ENCODE measurements at regions not wholly inside any gene's neighbourhood (a gene's known extent, or its start where the extent isn't known, plus 50 kb on each side); places are given as distances from the start of the nearest gene placed in this dataset.

DNA sequence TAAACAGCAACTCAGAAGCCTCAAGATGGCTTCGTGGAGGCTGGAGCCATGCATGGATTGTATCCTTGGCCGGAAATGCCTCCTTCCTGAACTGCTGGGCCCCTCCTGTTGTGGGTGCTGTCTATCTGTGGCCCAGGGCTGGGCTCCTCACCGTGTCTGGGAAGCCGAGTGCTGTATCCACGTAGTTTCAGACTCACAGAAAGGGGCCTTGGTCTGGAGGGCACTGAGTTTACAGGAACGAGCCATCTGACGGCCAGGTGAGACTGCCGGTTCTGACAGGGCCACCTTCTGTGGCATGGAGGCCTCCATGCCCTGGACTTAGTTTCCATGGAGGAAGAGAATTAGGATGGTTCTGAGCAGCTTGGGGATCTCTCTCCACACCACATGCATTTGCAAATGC lies 142.2 kb downstream of the ERMARD start:
- TF ChIP-seq GATA2 (IDR thresholded peaks at IDR 0.05; ENCODE audit: low read depth, low read length) (no peak), GATA3 (IDR thresholded peaks at IDR 0.05; ENCODE audit: low read depth, low read length) (no peak)
